Neural progenitor cell (in vitro differentiated cells): ENCODE measurements at regions not wholly inside any gene's neighbourhood (a gene's known extent, or its start where the extent isn't known, plus 50 kb on each side); places are given as distances from the start of the nearest gene placed in this dataset.
A peak's percentile ranks its signal among the peaks of the same experiment; 100 is the strongest.

ENCODE experiments used
- DNase-seq: peaks from one replicate; pipeline ENCODE4 v3.0.0-alpha.2; 2016; ENCODE audit warnings: low spot score
- H2AFZ ChIP-seq: fragments of 200-600 bp; sonication (generic); replicated peaks from 2 replicates; pipeline ENCODE4 v1.6.1; 2016; ENCODE audit warnings: antibody characterized with exemption
- H3F3A ChIP-seq: fragments of 200-600 bp; sonication (generic); 2 replicates; pipeline ENCODE4 v1.6.1; 2016; ENCODE audit warnings: antibody characterized with exemption, low read depth
- H3K27ac ChIP-seq: fragments of 200-600 bp; sonication (generic); 2 replicates; pipeline ENCODE4 v1.5.1; 2016; ENCODE audit warnings: mild to moderate bottlenecking
- H3K27me3 ChIP-seq: fragments of 200-600 bp; sonication (generic); 2 replicates; pipeline ENCODE4 v1.6.1; 2016; ENCODE audit warnings: mild to moderate bottlenecking, moderate library complexity
- H3K36me3 ChIP-seq: fragments of 200-600 bp; sonication (generic); 2 replicates; pipeline ENCODE4 v1.5.1; 2016
- H3K4me1 ChIP-seq: fragments of 200-600 bp; sonication (generic); 2 replicates; pipeline ENCODE4 v1.6.1; 2016; ENCODE audit warnings: mixed run types
- H3K4me2 ChIP-seq: fragments of 200-600 bp; sonication (generic); 2 replicates; pipeline ENCODE4 v1.6.1; 2016
- H3K4me3 ChIP-seq: fragments of 200-600 bp; sonication (generic); 2 replicates; pipeline ENCODE4 v1.5.1; 2016
- H3K79me2 ChIP-seq: fragments of 200-600 bp; sonication (generic); 2 replicates; pipeline ENCODE4 v1.6.1; 2016; ENCODE audit warnings: low read depth
- H3K9ac ChIP-seq: fragments of 200-600 bp; sonication (generic); 2 replicates; pipeline ENCODE4 v1.6.1; 2016
- H3K9me3 ChIP-seq: fragments of 200-600 bp; sonication (generic); 2 replicates; pipeline ENCODE4 v1.5.1; 2016; ENCODE audit warnings: low read depth
- H4K20me1 ChIP-seq: fragments of 200-600 bp; sonication (generic); 2 replicates; pipeline ENCODE4 v1.6.1; 2016; ENCODE audit warnings: low read depth
- H3K27ac Mint-ChIP-seq: 3 replicates; pipeline ENCODE4 v1.8.0; 2021; ENCODE audit warnings: mixed read lengths
- H3K27me3 Mint-ChIP-seq: 2 replicates; pipeline ENCODE4 v1.8.0; 2022; ENCODE audit warnings: low read depth, mild to moderate bottlenecking, inconsistent platforms, moderate library complexity, mixed read lengths; ENCODE audit not compliant: insufficient read depth
- H3K36me3 Mint-ChIP-seq: 3 replicates; pipeline ENCODE4 v1.8.0; 2021; ENCODE audit warnings: mixed read lengths
- H3K4me1 Mint-ChIP-seq: 3 replicates; pipeline ENCODE4 v1.8.0; 2021; ENCODE audit warnings: mixed read lengths
- H3K4me3 Mint-ChIP-seq: 3 replicates; pipeline ENCODE4 v1.8.0; 2021; ENCODE audit warnings: mild to moderate bottlenecking, moderate library complexity, mixed read lengths
- H3K9me3 Mint-ChIP-seq: 3 replicates; pipeline ENCODE4 v1.8.0; 2020; ENCODE audit warnings: mixed read lengths
- EZH2 ChIP-seq: fragments of 200-600 bp; sonication (generic); IDR thresholded peaks from 2 replicates; pipeline ENCODE4 v1.6.1; 2017; ENCODE audit warnings: antibody characterized with exemption, mild to moderate bottlenecking, moderate library complexity
- EZH2phosphoT487 ChIP-seq: fragments of 200-600 bp; sonication (generic); IDR thresholded peaks from 2 replicates; pipeline ENCODE4 v1.6.1; 2017; ENCODE audit warnings: antibody characterized with exemption
- TF ChIP-seq, protein P1 (sequence below): fragments of 200-600 bp; sonication (generic); IDR thresholded peaks from 2 replicates; pipeline ENCODE4 v1.5.1; 2017; ENCODE audit warnings: antibody characterized with exemption, mild to moderate bottlenecking

DNA sequence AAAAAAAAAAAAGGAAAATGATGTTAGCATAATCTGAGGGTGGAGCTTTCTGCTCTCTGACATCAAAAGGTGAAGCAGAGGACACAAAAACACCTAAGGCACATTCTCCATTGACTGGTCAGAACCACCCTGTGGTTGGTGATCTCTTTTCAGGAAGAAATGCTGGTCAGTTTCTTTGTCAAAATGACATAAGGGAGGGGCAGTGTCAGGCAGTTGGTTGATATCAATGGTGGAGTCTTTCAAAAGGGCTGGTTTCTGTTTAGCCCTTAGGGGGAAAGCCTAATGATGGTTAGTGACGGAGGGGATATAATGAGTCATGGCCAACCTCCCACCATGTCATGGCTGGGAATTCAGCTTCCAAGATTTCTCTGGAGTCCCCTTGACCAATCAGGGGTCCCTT is 185.9 kb upstream of the GBE1 start:
- no peak overlapping the region for H3K27ac Mint-ChIP-seq
- no peaks in the 10 kb centered on the region for H3K27me3 ChIP-seq
- DNase-seq: no peak
- no peaks in the 10 kb centered on the region for H3K36me3 ChIP-seq
- peaks cover 3% of the 10 kb centered on the region for H3K9me3 ChIP-seq
- H3K4me3 Mint-ChIP-seq: no peak overlapping the region
- H3K36me3 Mint-ChIP-seq: no peaks in the 10 kb centered on the region
- H3K4me1 Mint-ChIP-seq: no peaks in the 10 kb centered on the region
- H3K4me3 ChIP-seq: no peak overlapping the region
- H3K4me2 ChIP-seq: no peak overlapping the region
- H3F3A ChIP-seq: no peaks in the 10 kb centered on the region
- H2AFZ ChIP-seq: no peak overlapping the region
- H3K27ac ChIP-seq: no peak overlapping the region
- peaks cover 18% of the 10 kb centered on the region for H3K9me3 Mint-ChIP-seq
- no peaks in the 10 kb centered on the region for H3K4me1 ChIP-seq
- no peak overlapping the region for H3K9ac ChIP-seq
- peaks cover 3% of the 10 kb centered on the region for H3K27me3 Mint-ChIP-seq
- no peaks in the 10 kb centered on the region for H4K20me1 ChIP-seq
- TF ChIP-seq, protein P1, sequence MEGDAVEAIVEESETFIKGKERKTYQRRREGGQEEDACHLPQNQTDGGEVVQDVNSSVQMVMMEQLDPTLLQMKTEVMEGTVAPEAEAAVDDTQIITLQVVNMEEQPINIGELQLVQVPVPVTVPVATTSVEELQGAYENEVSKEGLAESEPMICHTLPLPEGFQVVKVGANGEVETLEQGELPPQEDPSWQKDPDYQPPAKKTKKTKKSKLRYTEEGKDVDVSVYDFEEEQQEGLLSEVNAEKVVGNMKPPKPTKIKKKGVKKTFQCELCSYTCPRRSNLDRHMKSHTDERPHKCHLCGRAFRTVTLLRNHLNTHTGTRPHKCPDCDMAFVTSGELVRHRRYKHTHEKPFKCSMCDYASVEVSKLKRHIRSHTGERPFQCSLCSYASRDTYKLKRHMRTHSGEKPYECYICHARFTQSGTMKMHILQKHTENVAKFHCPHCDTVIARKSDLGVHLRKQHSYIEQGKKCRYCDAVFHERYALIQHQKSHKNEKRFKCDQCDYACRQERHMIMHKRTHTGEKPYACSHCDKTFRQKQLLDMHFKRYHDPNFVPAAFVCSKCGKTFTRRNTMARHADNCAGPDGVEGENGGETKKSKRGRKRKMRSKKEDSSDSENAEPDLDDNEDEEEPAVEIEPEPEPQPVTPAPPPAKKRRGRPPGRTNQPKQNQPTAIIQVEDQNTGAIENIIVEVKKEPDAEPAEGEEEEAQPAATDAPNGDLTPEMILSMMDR: no peak
- TF ChIP-seq EZH2: no peak
- no peak for TF ChIP-seq EZH2phosphoT487
- no peaks in the 10 kb centered on the region for H3K79me2 ChIP-seq

DNA sequence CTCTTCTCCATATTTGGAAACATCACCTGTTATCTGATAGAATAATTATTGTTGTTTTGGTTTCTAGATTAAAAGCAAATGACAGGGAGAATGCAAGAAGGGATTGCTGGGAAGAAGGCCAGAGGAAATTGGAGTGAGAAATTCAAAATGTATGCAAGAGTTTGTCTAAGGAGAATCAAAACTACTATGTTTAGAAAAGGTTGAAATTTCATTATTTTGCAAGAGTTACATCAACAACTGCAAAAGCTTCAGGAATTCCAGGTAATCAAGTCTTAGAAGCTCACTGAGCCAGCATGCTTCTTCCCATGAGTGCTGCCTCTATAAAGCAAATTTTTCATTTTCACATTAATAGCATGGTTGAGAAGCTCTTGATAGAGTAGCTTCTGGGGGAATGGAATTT is 177.2 kb upstream of the GBE1 start:
- Histone ChIP-seq H3K4me1 (peaks cover 4% of the 10 kb centered on the region), H3K27me3 (no peaks in the 10 kb centered on the region), H3K27ac (no peak overlapping the region), H3K79me2 (no peaks in the 10 kb centered on the region), H3K9me3 (peaks cover 3% of the 10 kb centered on the region), H2AFZ (peak overlapping the region; percentile 71), H3K9ac (no peak overlapping the region), H3K4me3 (no peak overlapping the region), H3K36me3 (no peaks in the 10 kb centered on the region), H3F3A (no peaks in the 10 kb centered on the region), H4K20me1 (no peaks in the 10 kb centered on the region), H3K4me2 (no peak overlapping the region)
- Mint-ChIP-seq H3K27ac (no peak overlapping the region), H3K9me3 (peaks cover 13% of the 10 kb centered on the region), H3K36me3 (peaks cover 2% of the 10 kb centered on the region), H3K4me1 (peaks cover 3% of the 10 kb centered on the region), H3K27me3 (no peaks in the 10 kb centered on the region), H3K4me3 (no peak overlapping the region)
- TF ChIP-seq, protein P1: no peak
- no peak for TF ChIP-seq EZH2
- DNase-seq: no peak

DNA sequence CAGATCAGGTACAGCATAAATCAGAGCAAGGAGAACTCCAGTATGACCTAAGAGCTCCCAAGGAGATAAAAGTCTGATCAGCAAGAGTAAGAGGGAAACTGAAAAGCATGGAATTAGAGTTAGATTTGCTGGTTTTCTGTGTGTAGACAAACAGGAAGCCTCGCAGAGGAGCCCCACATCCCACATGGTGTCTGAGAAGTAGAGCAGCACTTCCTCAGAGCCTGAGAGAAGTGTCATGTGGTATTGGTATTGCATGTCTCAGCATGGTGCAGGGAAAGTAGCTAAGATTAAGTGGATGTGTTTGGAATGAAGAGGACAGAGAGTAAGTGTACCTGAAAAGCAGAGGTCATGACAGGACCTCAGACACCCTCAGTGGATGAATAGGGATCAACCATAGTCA is 175.4 kb upstream of the GBE1 start:
- TF ChIP-seq, protein P1: no peak
- TF ChIP-seq EZH2phosphoT487 (no peak), EZH2 (no peak)
- Histone ChIP-seq H3K79me2 (no peaks in the 10 kb centered on the region), H3K27ac (no peak overlapping the region), H3F3A (no peaks in the 10 kb centered on the region), H3K9ac (no peak overlapping the region), H3K4me2 (no peak overlapping the region), H3K27me3 (no peaks in the 10 kb centered on the region), H3K4me3 (no peak overlapping the region), H4K20me1 (no peaks in the 10 kb centered on the region), H3K4me1 (peaks cover 4% of the 10 kb centered on the region), H3K9me3 (no peaks in the 10 kb centered on the region), H2AFZ (peak overlapping the region; percentile 72), H3K36me3 (no peaks in the 10 kb centered on the region)
- H3K27me3 Mint-ChIP-seq: no peaks in the 10 kb centered on the region
- peaks cover 3% of the 10 kb centered on the region for H3K4me1 Mint-ChIP-seq
- no peak overlapping the region for H3K27ac Mint-ChIP-seq
- no peak for DNase-seq
- peaks cover 4% of the 10 kb centered on the region for H3K9me3 Mint-ChIP-seq
- no peak overlapping the region for H3K4me3 Mint-ChIP-seq
- H3K36me3 Mint-ChIP-seq: no peaks in the 10 kb centered on the region

DNA sequence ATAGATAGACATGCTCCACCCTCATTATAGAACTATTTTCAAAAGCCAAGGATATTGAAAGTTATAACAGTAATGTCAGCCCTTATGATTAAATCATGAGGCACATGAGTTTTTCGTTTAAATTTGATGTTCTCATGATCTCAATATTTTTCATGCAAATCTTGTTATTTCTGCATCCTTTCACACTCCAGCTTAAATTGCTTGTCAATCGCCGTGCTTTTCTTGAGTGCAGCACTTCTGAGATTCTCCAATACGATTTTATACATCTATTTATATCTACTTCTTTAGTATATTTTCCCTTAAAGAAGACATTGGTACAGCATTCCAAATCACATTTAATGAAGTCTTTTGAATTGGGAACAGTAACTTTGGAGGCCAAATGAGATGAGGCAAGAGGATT is 171.2 kb upstream of the GBE1 start:
- H3K9me3 Mint-ChIP-seq: no peaks in the 10 kb centered on the region
- H3K9ac ChIP-seq: no peak overlapping the region
- H3K27me3 ChIP-seq: no peaks in the 10 kb centered on the region
- H3K4me1 Mint-ChIP-seq: peaks cover 3% of the 10 kb centered on the region
- no peak overlapping the region for H3K27ac ChIP-seq
- no peaks in the 10 kb centered on the region for H3K36me3 ChIP-seq
- H4K20me1 ChIP-seq: no peaks in the 10 kb centered on the region
- no peaks in the 10 kb centered on the region for H3K9me3 ChIP-seq
- H3K27me3 Mint-ChIP-seq: no peaks in the 10 kb centered on the region
- no peak overlapping the region for H3K4me2 ChIP-seq
- no peak overlapping the region for H3K27ac Mint-ChIP-seq
- TF ChIP-seq, protein P1: no peak
- TF ChIP-seq EZH2phosphoT487 (no peak), EZH2 (no peak)
- no peak for DNase-seq
- no peak overlapping the region for H3K4me3 Mint-ChIP-seq
- H3K79me2 ChIP-seq: no peaks in the 10 kb centered on the region
- no peaks in the 10 kb centered on the region for H3F3A ChIP-seq
- H3K36me3 Mint-ChIP-seq: no peaks in the 10 kb centered on the region
- no peak overlapping the region for H2AFZ ChIP-seq
- H3K4me1 ChIP-seq: peaks cover 4% of the 10 kb centered on the region
- H3K4me3 ChIP-seq: no peak overlapping the region
